Stimulated activated CD4-positive, alpha-beta T cell treated with anti-CD3 and anti-CD28 coated beads, Interleukin-1b, Interleukin-23, amount 100 ng/mL, for 24 hours (primary cell): ENCODE measurements at regions not wholly inside any gene's neighbourhood (a gene's known extent, or its start where the extent isn't known, plus 50 kb on each side); places are given as distances from the start of the nearest gene placed in this dataset.
"Not testable (repeated sequence)": the region's sequence is repeated elsewhere in the genome, so short reads cannot be mapped to it uniquely, and the experiment has no call there.

ENCODE experiments used
- DNase-seq, 4 experiments: peaks; one replicate each; pipeline ENCODE4 v3.0.0-alpha.2; 2020; ENCODE audit warnings: low read depth in 4 of 4, low spot score in 1 of 4

DNA sequence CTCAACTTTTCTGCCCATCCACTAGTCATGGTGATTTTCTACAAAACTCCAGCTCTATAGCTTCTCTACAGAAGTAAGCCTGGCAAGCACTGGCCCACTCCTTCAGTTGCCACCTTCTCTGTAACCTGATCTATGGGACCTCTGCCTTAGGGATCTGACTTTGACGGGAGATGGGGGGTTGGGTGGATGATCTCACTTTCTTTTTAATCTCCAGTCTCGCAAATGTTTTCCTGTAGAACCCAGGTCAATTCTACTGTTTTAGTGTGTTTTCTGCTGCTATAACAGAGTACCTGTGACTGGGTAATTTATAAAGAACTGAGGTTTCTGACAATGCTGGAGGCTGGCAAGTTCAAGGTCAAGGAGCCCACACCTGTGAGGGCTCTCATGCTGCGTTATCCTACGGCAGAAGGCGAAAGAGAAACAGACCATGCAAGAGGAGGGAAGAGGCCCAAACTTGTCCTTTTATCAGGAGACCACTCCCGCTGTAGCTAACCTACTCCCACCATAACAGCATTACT lies 189.9 kb upstream of the THRB start:
- no peak for DNase-seq

DNA sequence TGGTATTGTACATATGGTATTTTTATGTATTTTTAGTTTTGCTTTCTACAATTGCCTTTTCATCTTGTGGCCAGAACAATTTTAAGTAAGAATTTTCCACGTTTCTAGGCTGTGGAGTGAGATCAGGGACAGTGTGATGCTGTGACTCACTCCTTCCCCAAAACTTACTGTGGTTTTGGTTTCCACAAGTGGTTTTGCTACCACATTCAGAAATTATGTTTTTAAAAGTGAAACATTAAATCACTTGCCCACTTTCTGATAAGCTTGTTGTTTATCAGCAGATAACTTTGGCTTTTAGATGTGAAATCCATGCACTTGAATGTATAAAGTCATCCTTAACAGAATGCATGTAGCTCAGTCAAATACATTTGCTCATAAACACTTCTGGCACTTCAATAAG lies 192.2 kb upstream of the THRB start:
- peak in 1 of 4 experiments; percentile 1 for DNase-seq

DNA sequence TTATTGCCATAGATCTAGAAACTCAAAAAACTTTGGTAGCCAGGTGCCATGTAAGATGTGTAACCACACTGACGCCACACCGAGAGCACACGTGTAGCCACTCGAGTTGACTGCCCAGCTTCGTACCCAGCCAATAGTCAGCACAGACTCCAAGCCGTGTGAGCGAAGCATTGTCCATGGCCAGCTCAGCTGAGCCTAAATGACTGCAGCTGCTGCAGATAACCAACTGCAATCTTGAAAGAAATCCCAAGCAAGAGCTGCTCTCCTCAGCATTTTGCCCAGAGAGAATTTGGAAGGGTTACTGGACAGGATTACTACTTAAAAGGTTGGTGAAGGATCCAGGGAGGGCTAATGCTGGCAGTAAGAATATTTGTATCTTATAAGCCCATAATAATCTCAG lies 193.0 kb upstream of the THRB start:
- DNase-seq, result no peak

DNA sequence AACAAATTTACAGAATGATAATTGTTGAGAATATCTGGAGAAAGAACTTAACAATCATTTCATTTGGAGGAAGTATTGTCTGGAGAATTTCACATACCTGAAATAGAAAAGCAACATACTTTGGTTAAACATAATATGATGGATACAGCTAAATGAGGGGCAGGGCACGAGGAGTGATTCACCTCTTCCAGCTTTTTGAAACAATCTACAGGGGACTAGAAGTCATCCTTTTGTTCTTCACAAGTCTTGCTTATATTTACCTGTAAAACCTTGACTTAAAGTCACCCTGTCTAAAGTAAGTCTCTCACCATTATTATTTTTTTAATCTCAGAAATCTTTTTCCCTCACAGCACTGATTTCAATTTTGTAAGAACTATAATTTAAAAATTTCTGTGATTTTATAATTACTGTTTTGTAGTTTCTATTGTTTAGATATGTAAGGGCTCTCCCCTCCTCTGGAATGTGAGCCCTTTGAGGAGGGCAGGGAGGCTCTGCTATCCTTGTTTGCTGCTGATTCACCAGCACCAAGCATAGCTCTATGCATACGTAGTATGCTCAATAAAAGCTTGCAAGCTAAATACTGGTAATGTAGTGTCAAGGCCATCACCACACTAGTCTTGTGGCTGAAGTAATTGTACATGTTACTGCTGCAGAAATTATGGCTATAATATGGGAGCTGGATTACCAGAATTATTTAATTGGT lies 193.9 kb upstream of the THRB start:
- no peak for DNase-seq

DNA sequence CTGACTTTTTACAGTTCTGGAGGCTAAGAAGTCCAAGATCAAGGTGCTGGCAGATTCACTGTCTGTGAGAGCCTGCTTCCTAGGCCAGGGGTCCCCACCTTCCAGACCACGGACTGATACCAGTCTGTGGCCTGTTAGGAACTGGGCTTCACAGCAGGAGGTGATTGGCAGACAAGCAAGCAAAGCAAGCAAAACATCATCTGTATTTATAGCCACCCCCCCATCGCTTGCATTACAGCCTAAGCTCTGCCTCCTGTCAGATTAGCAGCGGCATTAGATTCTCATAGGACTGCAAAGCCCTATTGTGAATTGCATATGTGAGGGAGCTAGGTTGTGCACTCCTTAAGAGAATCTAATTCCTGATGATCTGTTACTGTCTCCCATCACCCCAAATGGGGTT lies 194.7 kb upstream of the THRB start:
- no peak for DNase-seq

DNA sequence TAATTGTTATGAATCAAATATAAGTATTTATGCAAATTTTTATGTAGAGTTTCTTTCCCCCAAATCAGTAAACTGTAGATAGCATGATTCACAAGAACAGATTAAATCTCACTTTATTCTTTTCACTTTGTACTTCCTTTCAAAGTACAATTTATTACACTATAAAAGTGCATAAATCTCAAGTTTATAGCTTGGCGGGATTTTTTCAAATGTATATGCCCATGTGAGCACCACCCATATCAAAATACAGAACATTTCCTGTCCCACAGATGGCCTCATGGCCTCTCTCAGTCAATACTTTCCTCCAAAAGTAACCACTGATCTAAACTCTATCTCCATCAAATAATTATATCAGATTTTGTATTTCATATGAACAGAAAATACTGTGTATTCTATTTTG lies 196.1 kb upstream of the THRB start:
- no peak for DNase-seq

DNA sequence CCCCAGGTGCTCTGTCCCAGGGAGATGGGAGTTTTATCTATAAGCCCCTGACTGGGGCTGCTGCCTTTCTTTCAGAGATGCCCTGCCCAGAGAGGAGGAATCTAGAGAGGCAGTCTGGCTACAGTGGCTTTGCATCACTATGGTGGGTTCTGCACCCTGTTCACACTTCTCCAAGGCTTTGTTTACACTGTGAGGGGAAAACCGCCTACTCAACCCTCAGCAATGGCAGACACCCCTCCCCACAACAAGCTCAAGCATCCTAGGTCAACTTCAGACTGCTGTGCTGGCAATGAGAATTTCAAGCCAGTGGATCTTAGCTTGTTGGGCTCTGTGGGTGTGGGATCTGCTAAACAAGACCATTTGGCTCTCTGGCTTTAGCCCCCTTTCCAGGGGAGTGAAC lies 204.4 kb upstream of the THRB start:
- not testable (repeated sequence) for DNase-seq

DNA sequence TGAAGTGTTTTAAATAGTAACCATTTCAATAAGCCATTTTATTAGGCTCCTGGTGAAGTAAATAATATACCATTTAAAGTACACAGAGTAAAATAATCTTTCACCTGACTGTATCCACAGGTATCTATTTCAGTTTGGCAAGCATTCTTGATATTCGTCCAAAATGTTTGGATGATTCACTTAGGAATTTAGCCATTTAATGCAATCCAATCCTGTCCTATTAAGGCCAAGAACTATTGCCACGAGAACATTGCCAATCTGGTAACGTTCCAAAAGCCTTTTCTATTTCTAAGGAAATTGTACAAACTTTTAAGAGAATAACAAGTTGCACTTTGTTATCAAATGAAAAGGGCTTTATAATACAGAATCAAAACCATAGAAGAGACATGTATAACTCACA lies 209.8 kb upstream of the THRB start:
- no peak for DNase-seq

DNA sequence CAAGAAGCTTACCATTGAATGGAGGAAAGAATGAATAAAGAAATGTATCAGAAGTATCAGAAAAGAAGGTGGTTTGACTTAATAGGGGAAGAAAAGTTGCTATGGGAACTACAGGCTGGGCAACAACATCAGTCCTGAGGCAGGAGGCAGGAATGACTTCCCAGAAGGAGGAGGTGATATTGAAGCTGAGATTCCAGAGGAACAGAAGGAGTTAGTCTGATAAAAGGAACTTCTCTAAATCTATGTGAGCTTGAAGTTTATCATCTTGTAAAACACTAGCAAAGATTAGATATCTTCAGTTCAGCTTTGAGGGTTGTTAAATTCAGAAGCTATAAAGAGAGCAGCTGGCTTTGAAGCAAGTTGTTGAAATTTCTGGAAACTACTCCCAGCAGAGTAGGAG lies 213.3 kb upstream of the THRB start:
- no peak for DNase-seq

DNA sequence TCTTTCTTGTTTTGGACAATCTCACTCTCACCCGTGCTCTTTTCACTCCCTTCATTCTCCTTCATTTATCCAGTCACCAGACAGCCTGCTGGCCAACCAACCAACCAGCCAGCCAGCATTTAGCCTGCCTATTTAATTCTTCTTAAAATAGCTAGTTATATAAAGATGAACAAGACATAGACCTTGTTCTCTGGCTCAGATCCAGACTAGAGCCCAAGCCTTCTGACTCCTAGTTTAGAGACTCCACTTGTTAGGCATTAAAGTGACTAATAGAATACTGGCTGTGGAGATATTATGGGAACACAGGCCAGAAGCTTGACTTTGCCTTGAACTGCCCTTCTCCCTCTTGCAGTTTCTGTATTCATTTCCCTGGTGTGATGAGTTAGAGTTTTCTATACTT lies 215.3 kb upstream of the THRB start:
- DNase-seq, result no peak

DNA sequence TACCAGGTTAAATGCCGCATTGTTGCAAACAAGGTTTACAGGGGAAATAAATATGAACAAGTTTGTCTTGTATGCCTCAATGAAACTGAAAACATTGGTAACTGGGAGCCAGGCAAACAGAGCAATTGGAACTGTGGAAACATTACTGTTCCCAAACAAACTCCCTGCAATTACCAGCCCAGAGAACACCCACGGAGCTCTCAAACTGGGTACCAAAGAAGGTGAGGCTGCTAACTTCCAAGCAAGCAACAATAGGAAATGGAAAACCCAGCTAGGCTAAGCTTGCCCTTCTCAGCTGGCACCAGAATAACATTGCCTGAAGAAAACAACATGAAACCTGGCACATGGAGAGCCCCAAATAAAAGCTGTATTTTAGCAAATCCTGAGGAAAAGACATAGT lies 218.9 kb upstream of the THRB start:
- DNase-seq, result no peak

DNA sequence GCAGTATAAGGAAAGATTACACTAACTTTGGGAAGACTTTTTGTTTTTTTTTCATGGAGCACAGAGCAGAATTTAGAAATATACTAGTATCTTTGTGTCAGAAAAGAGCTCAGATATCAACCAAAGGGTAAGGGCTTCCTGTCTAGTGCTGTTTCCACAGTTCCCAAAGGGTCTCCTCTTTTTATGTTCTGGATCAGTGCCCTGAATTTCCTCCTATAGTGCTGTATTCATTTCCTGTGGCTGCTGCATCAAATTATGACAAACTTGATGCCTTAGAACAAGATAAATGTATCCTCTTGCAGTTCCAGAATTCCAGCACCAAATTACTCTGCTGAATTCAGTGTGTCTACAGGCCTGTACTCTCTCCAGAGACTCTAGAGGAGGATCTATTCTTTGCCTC lies 219.8 kb upstream of the THRB start:
- DNase-seq, result no peak

DNA sequence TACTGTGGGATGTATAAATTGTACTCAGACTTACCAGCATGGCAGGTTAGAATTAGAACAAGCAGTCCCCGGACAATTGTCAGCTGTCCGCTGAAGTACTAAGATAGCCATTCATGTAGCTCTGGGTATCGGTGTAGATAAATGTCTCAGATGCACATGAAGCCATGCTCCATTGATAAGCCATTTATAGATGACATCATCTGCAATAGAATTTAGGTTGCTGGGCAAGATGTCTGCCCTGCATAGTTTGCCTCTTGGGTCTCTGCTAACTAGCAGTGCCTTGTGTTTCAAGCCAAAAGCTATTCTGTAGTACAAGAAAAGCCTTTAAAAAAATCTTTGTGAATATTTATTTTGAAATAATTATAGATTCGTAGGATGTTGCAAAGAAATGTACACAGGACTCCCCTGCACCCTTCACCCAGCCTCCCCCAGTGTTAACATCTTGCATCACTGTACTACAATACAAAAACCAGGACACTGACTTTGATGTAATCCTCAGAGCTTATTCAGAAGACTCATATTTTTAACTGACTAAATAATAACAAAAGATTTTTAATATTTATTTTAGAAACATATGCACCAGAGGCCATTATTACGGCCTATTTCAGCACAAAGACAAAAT lies 220.6 kb upstream of the THRB start:
- no peak for DNase-seq

DNA sequence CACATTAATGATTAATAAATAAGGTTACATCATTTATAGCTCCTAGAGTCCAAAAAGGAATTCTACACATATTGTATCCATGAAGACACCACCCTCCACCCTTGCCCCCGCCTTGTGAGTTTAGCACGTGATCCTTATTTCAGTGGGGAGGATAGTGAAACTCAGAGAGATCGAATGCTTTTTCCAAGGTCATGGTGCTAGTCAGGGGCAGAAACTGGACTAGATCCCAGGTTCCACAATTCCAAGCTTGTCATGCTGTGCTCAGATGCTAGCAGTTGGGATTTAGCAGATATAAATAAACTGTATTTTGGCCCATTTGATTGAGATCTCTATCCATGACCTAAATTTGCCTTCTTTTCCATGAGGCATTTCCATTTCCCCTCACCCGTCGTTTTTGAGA lies 227.4 kb upstream of the THRB start:
- no peak for DNase-seq

DNA sequence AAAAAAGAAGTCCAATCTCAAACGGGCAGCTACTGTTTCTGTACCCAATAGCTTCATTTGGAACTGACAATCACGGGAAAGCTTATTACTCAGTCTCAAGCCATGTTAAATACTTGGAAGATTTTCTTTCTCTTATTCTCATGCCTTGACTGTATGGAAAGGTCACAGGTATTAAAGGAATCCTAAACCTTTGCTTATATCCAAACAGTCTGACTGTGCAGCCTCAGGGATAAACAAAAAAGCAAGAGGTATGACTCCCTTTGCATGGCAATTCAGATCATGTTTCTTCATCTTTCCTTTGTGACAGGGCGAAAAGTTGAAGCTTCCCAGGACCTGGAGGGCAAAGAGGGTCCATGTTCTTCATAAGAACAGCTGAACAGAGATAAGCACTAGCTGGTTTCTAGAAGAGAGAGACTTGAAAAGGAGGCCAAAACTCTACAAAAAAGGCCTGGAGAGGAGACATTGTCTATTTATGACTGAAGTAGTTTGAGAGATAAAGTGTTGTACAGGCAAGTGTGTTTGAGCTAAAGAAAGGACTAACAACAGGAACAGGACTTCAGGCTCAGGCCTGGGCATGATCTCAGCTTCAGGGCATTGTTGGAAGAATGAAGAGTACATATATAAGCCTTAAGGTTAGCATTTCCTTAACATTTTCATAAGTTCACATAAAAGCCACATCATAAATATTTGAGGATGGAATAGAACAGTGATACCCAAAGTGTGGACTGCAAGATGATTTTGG lies 231.0 kb upstream of the THRB start:
- no peak for DNase-seq

DNA sequence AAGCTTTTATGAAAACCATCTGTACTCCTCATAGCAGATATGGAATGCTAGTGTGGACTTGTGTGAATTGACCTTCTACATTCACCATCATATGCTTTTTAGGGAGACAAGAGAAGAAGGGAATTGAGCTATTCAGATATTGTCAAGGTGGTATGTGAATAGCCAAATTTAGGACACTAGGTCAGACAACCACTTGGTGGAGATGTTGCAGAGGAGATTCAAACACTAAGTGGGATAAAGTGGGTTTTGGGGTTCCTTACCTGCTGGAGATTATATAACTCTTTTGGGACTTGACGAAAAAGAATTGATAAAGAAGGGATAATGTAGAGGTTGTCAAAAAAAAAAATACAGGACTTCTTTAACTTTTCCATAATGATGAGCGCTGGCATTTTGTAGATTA lies 231.8 kb upstream of the THRB start:
- DNase-seq, result no peak

DNA sequence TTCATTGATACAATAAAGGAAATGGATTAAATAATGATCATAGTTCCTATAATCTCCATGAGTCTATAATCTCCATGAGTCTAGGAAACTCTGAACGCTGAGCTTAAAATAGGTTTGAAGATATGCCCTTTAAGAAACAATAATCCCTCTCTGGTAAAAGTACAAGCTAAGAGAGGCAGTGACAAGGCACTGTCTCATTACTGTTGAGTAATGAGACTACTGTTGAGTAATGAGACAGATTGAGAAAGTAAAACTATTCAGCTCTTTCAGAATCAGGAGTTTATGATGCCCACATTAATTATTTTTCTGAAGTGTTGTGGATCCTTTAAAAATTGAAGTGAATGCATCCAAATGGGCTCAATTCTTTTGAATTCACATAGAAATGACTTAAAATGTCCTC lies 235.5 kb upstream of the THRB start:
- no peak for DNase-seq

DNA sequence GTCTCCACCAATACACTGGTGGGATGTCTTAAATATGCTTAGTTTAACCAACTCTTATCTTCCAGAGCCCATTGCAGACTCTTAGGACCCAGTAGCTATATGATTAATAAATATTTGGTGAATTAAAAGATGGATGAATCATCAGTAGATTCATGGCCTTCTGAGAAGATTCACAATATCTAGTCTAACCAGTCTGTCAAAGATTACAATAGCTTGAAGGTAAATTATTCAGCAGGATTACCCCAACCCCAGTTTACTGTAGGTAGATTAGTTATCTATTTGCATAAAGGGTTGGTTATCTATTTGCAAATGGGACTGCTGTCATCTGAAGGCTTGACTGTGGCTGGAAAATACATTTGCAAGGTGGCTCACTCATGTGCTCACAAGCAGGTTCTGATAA lies 239.4 kb upstream of the THRB start:
- DNase-seq, result no peak

DNA sequence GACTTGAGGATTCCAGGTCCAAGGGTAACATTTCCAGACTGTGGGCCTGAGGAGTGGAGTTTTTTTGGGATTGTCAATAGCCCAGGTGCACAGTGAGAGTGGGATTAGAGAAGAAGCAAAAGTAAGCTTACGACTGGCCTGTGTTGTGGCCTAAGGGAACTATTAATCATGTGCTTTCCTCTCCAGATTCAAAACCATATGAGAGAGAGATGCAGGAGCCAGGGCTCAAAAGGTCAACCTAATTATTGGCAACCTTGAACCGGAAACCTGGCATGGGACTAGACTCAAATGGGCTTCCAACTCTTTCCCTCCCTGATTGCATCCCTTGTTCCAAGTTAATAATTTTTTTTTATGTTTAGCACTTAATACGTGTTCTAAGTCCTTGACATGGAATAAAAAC lies 242.1 kb upstream of the THRB start:
- no peak for DNase-seq

DNA sequence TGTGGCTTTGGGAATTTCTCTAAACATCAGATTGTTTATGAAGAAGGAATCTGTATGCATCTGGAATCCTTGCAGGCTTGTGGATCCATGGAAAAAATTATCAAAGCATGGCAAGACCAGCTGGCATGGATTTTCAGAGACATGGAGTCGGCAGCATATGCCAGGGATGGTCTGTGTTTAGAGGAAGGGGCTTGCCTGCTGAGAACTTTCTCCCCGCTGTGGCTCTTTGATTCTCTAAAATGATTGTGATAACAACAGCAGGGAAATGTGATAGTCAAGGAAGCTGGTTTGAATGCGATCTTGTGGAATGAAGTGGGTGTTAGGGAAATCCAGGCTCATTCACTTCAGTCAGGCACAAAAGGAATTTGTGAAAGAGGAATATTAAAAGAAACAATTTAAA lies 245.7 kb upstream of the THRB start:
- DNase-seq, result no peak

DNA sequence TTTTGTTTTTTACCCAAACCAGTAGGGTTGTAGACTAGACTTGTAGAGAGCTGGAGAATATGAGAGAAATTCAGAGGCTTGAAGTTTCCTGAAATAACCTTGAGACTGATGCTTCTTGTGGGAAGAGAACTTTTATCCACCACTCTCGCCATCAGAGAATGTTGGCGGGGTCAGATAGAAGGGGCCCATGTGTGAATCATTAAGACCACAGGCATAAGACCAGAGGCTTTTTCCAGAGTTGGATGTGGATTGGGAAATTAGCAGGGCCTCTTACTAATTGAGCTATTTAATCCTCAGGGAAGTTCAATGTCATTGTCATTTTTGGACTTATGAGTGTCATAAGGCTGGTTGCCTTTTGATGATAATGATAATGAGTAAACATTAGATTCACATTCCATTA lies 246.9 kb upstream of the THRB start:
- DNase-seq, result no peak

DNA sequence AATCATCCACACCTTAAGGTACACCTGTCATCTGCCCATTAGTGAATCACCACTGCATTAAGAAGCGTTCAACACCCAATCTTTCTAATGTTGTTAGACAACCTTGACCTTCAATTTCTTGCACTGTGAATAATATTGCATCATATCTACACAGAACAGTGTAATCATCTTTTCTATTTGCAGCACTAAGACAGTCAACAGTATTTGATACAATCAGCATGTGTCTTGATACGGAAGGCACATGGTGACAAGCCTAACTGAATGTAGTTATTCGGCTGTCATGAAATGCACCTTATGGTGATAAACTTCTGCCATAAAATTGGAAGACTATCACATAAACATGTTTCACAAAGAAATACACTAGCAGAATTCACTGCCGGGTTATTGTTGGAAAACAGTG lies 253.9 kb upstream of the THRB start:
- DNase-seq, result no peak
